Ovary (tissue), 3 donors: ENCODE measurements at regions not wholly inside any gene's neighbourhood (a gene's known extent, or its start where the extent isn't known, plus 50 kb on each side); places are given as distances from the start of the nearest gene placed in this dataset.
"Not testable (repeated sequence)": the region's sequence is repeated elsewhere in the genome, so short reads cannot be mapped to it uniquely, and the experiment has no call there.

Experiments used
- CTCF ChIP-seq, 3 donors: fragments of 450-650 bp in 2 of 3; fragments of 200-600 bp in 1 of 3; IDR thresholded peaks; one replicate each; pipeline versions ENCODE4 v1.5.1 to v1.8.0; 2016 to 2022; ENCODE audit warnings: antibody characterized with exemption in 3 of 3, mild to moderate bottlenecking in 1 of 3
- POLR2A ChIP-seq: fragments of 450-650 bp; IDR thresholded peaks from one replicate; pipeline ENCODE4 v1.6.1; 2017; ENCODE audit warnings: antibody characterized with exemption, mild to moderate bottlenecking, moderate library complexity
- donor health status: DM: no; HTN: no; CAD: no.

- not testable (repeated sequence) for TF ChIP-seq CTCF (IDR thresholded peaks at IDR 0.05); POLR2A
Measured at GRCh38 chr1:234808459-234808858, 198.5 kb upstream of the IRF2BP2 start.
